Mesenchymal stem cell (in vitro differentiated cells and primary cell): ENCODE measurements at regions not wholly inside any gene's neighbourhood (a gene's known extent, or its start where the extent isn't known, plus 50 kb on each side); places are given as distances from the start of the nearest gene placed in this dataset.

Source experiments
- DNase-seq: peaks from one replicate; pipeline ENCODE4 v3.0.0-alpha.2; 2013
- H2AFZ ChIP-seq: one replicate; pipeline ENCODE4 v1.6.1; 2013; ENCODE audit warnings: low read depth, mild to moderate bottlenecking, control low read depth, inconsistent platforms, low read length, moderate library complexity
- H2AK5ac ChIP-seq: 2 replicates; pipeline ENCODE4 v1.6.1; 2013; ENCODE audit warnings: low read length, moderate library complexity, mild to moderate bottlenecking, inconsistent platforms; ENCODE audit not compliant: severe bottlenecking
- H2BK120ac ChIP-seq: one replicate; pipeline ENCODE4 v1.6.1; 2013; ENCODE audit warnings: low read depth, mild to moderate bottlenecking, inconsistent platforms, low read length, moderate library complexity
- H2BK12ac ChIP-seq, 2 experiments: one replicate each; pipeline ENCODE4 v1.6.1; 2013; ENCODE audit warnings: inconsistent platforms in 2 of 2, low read length in 2 of 2, mild to moderate bottlenecking in 2 of 2, moderate library complexity in 2 of 2, control low read depth in 1 of 2
- H2BK15ac ChIP-seq: one replicate; pipeline ENCODE4 v1.6.1; 2013; ENCODE audit warnings: mild to moderate bottlenecking, low read depth, inconsistent platforms; ENCODE audit not compliant: poor library complexity, severe bottlenecking
- H2BK5ac ChIP-seq: 2 replicates; pipeline ENCODE4 v1.6.1; 2013; ENCODE audit warnings: low read depth, mild to moderate bottlenecking, low read length, control low read depth, inconsistent platforms; ENCODE audit not compliant: poor library complexity, severe bottlenecking
- H3K14ac ChIP-seq, 2 experiments: one replicate each; pipeline ENCODE4 v1.6.1; 2013; ENCODE audit warnings: inconsistent platforms in 2 of 2, low read length in 2 of 2, control low read depth in 1 of 2, mild to moderate bottlenecking in 1 of 2, moderate library complexity in 1 of 2
- H3K18ac ChIP-seq, 2 experiments: one replicate each; pipeline ENCODE4 v1.6.1; 2013; ENCODE audit warnings: inconsistent platforms in 2 of 2, low read length in 2 of 2, control low read depth in 1 of 2, low read depth in 1 of 2, mild to moderate bottlenecking in 1 of 2
- H3K23ac ChIP-seq, 2 experiments: one replicate each; pipeline ENCODE4 v1.6.1; 2013; ENCODE audit warnings: inconsistent platforms in 2 of 2, low read length in 2 of 2, mild to moderate bottlenecking in 2 of 2, moderate library complexity in 2 of 2, control low read depth in 1 of 2
- H3K27ac ChIP-seq: 2 replicates; pipeline ENCODE4 v1.5.1; 2013; ENCODE audit warnings: mild to moderate bottlenecking, moderate library complexity, low read length, control low read depth, inconsistent platforms; ENCODE audit not compliant: poor library complexity, severe bottlenecking
- H3K27me3 ChIP-seq, 2 experiments: 2 replicates each; pipeline versions ENCODE4 v1.6.1 to v1.7.0; 2013; ENCODE audit warnings: low read length in 2 of 2, mild to moderate bottlenecking in 2 of 2, moderate library complexity in 2 of 2, control low read depth in 1 of 2, inconsistent platforms in 1 of 2; ENCODE audit not compliant: control insufficient read depth in 1 of 2, insufficient read depth in 1 of 2
- H3K36me3 ChIP-seq, 2 experiments: 2 replicates each; pipeline versions ENCODE4 v1.6.1 to v1.7.0; 2013; ENCODE audit warnings: low read length in 2 of 2, control low read depth in 1 of 2, inconsistent platforms in 1 of 2, low read depth in 1 of 2, mild to moderate bottlenecking in 1 of 2; ENCODE audit not compliant: insufficient read depth in 2 of 2, control insufficient read depth in 1 of 2
- H3K4ac ChIP-seq, 2 experiments: one replicate each; pipeline ENCODE4 v1.6.1; 2013; ENCODE audit warnings: inconsistent platforms in 2 of 2, low read length in 2 of 2, mild to moderate bottlenecking in 2 of 2, moderate library complexity in 2 of 2, control low read depth in 1 of 2, low read depth in 1 of 2
- H3K4me1 ChIP-seq: 2 replicates; pipeline ENCODE4 v1.6.1; 2013; ENCODE audit warnings: low read depth, low read length, control low read depth; ENCODE audit not compliant: control insufficient read depth, insufficient read depth
- H3K4me2 ChIP-seq: 2 replicates; pipeline ENCODE4 v1.6.1; 2013; ENCODE audit warnings: low read length, mild to moderate bottlenecking, inconsistent platforms; ENCODE audit not compliant: poor library complexity, severe bottlenecking
- H3K4me3 ChIP-seq, 2 experiments: 2 replicates each; pipeline versions ENCODE4 v1.5.1 to v1.7.0; 2013; ENCODE audit warnings: low read length in 2 of 2, mild to moderate bottlenecking in 2 of 2, control low read depth in 1 of 2, low read depth in 1 of 2; ENCODE audit not compliant: insufficient read depth in 1 of 2
- H3K79me1 ChIP-seq: replicated peaks from 2 replicates; pipeline ENCODE4 v1.6.1; 2013; ENCODE audit warnings: mild to moderate bottlenecking, control low read depth, low read length, inconsistent platforms; ENCODE audit not compliant: poor library complexity, severe bottlenecking
- H3K9ac ChIP-seq: 2 replicates; pipeline ENCODE4 v1.7.0; 2013; ENCODE audit warnings: mild to moderate bottlenecking, low read length, moderate library complexity
- H3K9me3 ChIP-seq: 2 replicates; pipeline ENCODE4 v1.7.0; 2013; ENCODE audit warnings: mild to moderate bottlenecking, low read length; ENCODE audit not compliant: control insufficient read depth
- H4K8ac ChIP-seq: one replicate; pipeline ENCODE4 v1.6.1; 2013; ENCODE audit warnings: inconsistent platforms, mild to moderate bottlenecking, low read length, moderate library complexity
- H4K91ac ChIP-seq: one replicate; pipeline ENCODE4 v1.6.1; 2013; ENCODE audit warnings: mild to moderate bottlenecking, low read length, inconsistent platforms
- WGBS: methylation state at CpG from one replicate; pipeline ENCODE4 v1.1.7; 2013; ENCODE audit warnings: mixed read lengths; 5-methylcytosine and 5-hydroxymethylcytosine counted together

- Histone ChIP-seq H3K9me3 (no peaks in the 10 kb centered on the region), H3K4me3 (no peak overlapping the region), H2BK15ac (no peak overlapping the region), H3K18ac (no peak overlapping the region), H3K36me3 (no peaks in the 10 kb centered on the region), H3K4ac (no peak overlapping the region), H4K91ac (no peak overlapping the region), H2BK5ac (no peak overlapping the region), H3K27me3 (no peaks in the 10 kb centered on the region), H4K8ac (no peak overlapping the region), H3K14ac (no peak overlapping the region), H3K79me1 (no peaks in the 10 kb centered on the region), H2AK5ac (no peak overlapping the region), H3K9ac (no peak overlapping the region), H3K27ac (no peak overlapping the region), H2BK12ac (no peak overlapping the region), H2AFZ (no peak overlapping the region), H2BK120ac (no peak overlapping the region), H3K4me1 (no peaks in the 10 kb centered on the region), H3K23ac (no peak overlapping the region), H3K4me2 (no peak overlapping the region)
- 88% methylated on average over 2 of the region's 5 CpGs for WGBS
- no peak for DNase-seq
Observed at GRCh38 chr2:33836628-33837027, 237.5 kb upstream of the FAM98A start.

- Histone ChIP-seq H3K18ac (no peak overlapping the region), H3K4me1 (no peaks in the 10 kb centered on the region), H3K79me1 (no peaks in the 10 kb centered on the region), H2BK12ac (no peak overlapping the region), H4K8ac (no peak overlapping the region), H3K9ac (no peak overlapping the region), H3K23ac (no peak overlapping the region), H3K9me3 (no peaks in the 10 kb centered on the region), H2AK5ac (no peak overlapping the region), H3K27me3 (no peaks in the 10 kb centered on the region), H2BK15ac (no peak overlapping the region), H2BK5ac (no peak overlapping the region), H3K4me3 (no peak overlapping the region), H3K36me3 (no peaks in the 10 kb centered on the region), H3K4me2 (no peak overlapping the region), H3K14ac (no peak overlapping the region), H3K4ac (no peak overlapping the region), H2AFZ (no peak overlapping the region), H4K91ac (no peak overlapping the region), H3K27ac (no peak overlapping the region), H2BK120ac (no peak overlapping the region)
- WGBS: 84% methylated on average over 1 of the region's 1 CpG
- no peak for DNase-seq
Observed at GRCh38 chr2:33835911-33836310, 236.8 kb upstream of the FAM98A start.

GRCh38 chr2:33822964-33823363 is 223.9 kb upstream of the FAM98A start:
- Histone ChIP-seq H3K36me3 (no peaks in the 10 kb centered on the region), H3K27ac (no peak overlapping the region), H3K4me3 (no peak overlapping the region), H2AK5ac (no peak overlapping the region), H3K18ac (no peak overlapping the region), H3K4me2 (no peak overlapping the region), H3K79me1 (no peaks in the 10 kb centered on the region), H4K8ac (no peak overlapping the region), H2BK5ac (no peak overlapping the region), H2AFZ (no peak overlapping the region), H3K9me3 (no peaks in the 10 kb centered on the region), H4K91ac (no peak overlapping the region), H2BK15ac (no peak overlapping the region), H3K4me1 (no peaks in the 10 kb centered on the region), H3K27me3 (no peaks in the 10 kb centered on the region), H3K14ac (no peak overlapping the region), H2BK120ac (no peak overlapping the region), H2BK12ac (no peak overlapping the region), H3K23ac (no peak overlapping the region), H3K9ac (no peak overlapping the region), H3K4ac (no peak overlapping the region)
- no CpG with 5 or more reads among the region's 3 CpGs for WGBS
- no peak for DNase-seq

- Histone ChIP-seq H2BK5ac (no peak overlapping the region), H2AFZ (no peak overlapping the region), H3K14ac (no peak overlapping the region), H3K9ac (no peak overlapping the region), H2AK5ac (no peak overlapping the region), H3K23ac (no peak overlapping the region), H2BK15ac (no peak overlapping the region), H3K27me3 (no peaks in the 10 kb centered on the region), H3K18ac (no peak overlapping the region), H3K27ac (no peak overlapping the region), H3K4me1 (no peaks in the 10 kb centered on the region), H3K4ac (no peak overlapping the region), H3K36me3 (no peaks in the 10 kb centered on the region), H2BK12ac (no peak overlapping the region), H3K79me1 (no peaks in the 10 kb centered on the region), H3K9me3 (no peaks in the 10 kb centered on the region), H3K4me3 (no peak overlapping the region), H3K4me2 (no peak overlapping the region), H2BK120ac (no peak overlapping the region), H4K91ac (no peak overlapping the region), H4K8ac (no peak overlapping the region)
- no peak for DNase-seq
- 55% methylated on average over 1 of the region's 2 CpGs for WGBS
Observed at GRCh38 chr2:33812707-33813106, 213.6 kb upstream of the FAM98A start.
